Forelimb muscle (tissue), 1 donor: ENCODE measurements at regions not wholly inside any gene's neighbourhood (a gene's known extent, or its start where the extent isn't known, plus 50 kb on each side); places are given as distances from the start of the nearest gene placed in this dataset.

Experiments
- DNase-seq: peaks from one replicate; pipeline ENCODE4 v3.0.0-alpha.2; 2013; ENCODE audit warnings: low read depth

DNA sequence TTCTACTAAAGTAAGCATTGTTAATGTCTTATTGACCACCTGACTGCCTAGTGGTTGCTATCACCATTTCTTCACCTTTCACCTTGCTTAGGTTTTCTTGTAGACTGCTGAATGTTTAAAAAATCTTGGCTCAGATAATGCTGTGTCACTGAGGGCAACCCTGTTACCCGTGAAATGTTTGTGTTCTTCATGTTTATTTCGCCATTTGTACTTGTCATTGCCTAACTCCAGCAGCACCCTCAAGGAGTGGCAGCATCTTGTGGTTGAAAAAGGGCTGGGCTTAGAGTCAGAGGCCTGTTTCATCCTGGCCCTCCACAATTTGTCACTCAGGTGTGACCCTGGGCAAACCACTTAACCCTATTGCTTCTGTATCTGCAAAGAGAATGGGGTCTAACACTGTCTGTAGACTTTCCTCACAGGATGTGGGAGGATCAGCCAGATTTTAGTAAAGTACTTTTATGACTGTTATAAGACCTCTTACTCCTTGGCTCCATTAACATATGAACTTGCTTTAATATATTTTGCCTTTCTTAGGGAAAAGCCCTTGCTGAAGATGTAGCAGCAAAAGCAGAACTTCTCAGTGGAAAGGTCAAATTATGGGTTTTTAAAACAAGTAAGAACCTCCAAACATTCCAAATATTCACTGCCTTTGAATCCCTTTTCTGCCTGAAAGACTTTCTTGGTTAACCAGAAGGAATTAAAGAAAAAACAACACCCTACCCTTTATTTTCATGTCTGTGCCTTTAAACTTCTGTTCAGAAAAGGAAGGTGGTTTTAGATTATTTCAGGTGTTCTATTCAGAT is 154.5 kb upstream of the C11orf87 start:
- no peak for DNase-seq

DNA sequence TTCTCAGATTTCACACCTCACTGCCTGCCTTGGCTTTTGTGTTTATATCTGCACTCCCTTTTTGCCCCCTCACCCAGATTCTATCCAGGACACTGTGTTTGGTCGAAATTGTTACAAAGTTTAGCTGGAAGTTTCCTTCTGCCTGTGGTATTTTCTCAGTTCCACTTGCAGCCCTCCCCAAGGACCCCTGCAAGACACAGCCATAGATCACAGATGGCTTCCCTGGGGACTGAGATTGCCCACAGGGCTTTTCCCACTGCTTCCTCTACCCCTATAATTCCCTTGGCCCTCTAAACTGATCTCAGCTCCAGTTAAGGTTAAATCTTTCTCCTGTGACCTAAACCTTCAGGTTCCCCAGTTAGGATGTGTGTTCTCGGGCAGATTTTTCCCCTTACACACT is 146.1 kb upstream of the C11orf87 start:
- no peak for DNase-seq

DNA sequence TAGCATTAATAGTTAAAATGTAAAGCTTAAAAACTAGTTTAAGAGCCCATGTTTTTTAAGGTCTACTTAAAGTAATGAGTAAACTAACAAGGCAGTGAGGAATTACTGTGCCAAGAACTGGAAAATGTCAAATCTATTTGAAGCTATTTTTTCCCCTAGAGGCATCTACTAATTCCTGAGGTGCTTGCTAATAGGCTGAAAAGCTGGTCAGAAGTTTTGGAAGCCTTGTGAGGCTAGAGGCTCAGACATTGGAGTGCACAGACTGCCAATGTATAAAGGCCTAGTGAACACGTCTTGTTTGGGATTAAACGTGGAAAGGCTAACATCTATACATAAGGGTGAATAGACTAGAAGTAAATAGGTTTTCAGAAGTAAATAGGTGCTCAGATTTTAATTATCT is 136.5 kb upstream of the C11orf87 start:
- no peak for DNase-seq

DNA sequence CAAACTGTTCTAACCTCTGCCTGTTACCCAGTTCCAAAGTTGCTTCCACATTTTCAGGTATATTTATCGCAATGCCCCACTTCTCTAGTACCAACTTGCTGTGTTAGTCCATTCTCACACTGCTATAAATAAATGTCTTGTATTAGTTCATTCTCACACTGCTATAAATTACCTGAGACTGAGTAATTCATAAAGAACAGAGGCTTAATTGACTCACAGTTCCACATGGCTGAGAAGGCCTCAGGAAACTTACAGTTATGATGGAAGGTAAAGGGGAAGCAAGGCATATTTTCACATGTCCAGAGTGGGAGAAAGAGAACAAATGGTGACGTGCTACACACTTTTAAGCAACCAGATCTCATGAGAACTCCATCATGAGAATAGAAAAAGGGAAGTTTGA is 130.4 kb upstream of the C11orf87 start:
- no peak for DNase-seq

DNA sequence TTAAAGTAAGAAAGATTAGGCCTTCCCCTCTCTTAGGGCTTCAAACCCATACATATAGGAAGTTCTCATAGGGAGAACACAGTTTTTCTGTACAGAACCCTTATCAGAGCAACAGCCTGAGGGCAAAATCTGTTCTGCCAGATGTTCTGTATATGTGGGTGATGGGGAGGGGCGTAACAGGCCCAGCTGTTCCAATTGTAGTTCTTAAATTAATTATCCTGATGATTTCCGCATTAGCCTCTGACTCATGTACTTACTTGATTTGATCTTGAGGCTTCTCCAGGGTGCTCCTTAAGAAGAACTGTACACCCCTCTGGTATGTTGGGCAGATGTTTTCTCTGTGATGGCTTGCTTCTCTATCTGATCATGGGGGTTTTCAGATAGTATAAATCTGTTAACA is 123.1 kb upstream of the C11orf87 start:
- DNase-seq, result no peak

DNA sequence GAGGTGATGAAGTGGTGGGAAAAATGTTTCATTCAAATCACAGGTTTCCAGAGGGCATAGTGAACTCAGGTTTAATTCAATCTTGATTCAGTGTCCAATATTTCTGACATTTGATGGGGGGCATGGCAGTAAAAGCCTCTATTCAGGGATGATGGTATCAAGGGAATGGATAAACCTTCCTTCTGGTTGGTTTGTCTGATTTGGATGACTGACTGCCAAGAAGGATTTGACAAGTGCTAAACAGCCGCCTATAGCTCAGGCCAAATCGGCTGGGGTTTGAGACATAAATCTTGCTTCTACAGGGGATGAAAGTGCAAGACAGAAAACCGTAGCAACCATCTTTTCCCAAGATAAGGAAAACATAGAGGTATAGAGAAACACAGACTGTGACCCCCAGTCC is 121.8 kb upstream of the C11orf87 start:
- DNase-seq, result no peak

DNA sequence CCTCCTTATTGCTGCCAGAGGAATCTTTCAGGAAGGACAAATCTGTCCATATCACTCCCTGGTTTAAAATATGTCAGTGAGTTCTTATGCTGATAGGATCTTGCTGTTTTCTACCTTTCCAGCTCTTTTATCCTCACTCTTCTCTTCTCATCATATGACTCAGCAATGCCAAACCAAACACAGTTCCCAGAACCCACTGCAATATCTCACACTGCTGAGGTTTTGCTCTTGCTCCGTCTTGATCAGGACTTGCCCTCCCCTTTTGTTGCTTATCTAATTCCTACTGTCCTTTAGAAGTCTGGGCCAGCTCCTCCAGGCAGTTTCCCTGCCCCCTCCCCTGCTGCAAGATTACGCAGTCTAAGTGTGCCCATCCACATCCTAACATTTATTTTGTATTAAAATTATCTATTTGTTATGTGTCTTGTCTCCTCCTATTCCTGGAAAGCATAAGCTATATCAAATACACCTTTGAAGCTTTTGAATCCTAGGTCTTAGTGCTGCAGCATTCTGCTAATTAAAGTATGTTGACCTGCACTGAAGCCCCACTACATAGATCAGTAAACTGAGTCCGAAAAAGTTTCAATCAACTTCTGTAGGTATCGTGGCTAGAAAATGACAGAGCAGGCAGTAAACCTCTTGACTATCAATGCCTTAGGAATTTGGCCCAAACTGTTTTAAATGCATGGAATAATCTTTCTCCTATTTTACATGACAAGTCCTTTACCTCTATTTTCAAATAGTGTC is 119.2 kb upstream of the C11orf87 start:
- DNase-seq, result no peak

DNA sequence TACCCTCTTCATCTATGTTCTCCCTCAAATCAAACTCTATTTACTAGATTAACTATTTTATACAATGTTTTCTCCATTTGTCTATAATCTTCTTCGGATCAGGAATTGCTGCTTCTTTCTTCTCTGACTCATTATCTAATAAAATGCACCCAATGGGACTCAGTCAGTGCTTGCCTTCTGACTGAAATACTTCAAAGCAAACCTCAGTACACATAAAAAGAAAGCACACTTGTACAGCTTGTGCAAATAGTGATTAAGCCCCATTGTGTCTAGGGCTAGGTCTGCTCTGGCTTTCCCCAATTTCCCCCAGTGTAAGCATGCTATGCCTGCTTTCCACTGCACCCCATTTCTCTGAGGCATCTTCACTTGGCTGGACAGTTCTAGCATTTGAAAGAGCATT is 118.6 kb upstream of the C11orf87 start:
- no peak for DNase-seq

DNA sequence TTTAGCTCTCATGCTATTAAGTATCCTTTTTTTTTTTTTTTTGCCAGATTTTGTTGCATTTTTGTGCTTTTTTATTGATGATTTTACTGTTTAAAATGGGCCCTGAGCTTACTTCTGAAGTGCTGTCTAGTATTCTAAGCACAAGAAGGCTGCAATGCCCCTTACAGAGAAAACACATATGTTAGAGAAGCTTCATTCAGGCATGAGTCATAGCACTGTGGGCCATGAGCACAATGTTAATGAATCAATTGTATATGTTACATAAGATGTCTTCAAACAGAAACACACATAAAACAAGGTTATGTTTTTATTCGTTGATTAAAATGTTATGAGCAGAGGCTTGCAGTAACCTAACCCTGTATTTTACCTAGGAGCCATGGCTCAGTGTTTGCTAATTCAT is 117.8 kb upstream of the C11orf87 start:
- no peak for DNase-seq

DNA sequence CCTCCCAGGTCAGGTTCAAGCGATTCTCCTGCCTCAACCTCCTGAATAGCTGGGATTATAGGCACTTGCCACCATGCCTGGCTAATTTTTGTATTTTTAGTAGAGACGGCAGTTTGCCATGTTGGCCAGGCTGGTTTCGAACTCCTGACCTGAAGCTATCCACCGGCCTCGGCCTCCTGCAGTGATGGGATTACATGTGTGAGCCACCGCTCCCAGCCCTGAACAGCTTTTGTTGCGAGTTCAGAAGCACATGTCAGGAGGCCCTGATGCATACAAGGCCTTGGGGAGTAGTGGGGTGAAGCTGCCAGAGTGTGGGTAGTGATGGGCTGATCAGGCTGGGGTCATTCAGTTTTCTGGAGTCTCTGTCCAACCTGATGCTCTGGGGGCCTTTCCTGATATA is 117.0 kb upstream of the C11orf87 start:
- no peak for DNase-seq

DNA sequence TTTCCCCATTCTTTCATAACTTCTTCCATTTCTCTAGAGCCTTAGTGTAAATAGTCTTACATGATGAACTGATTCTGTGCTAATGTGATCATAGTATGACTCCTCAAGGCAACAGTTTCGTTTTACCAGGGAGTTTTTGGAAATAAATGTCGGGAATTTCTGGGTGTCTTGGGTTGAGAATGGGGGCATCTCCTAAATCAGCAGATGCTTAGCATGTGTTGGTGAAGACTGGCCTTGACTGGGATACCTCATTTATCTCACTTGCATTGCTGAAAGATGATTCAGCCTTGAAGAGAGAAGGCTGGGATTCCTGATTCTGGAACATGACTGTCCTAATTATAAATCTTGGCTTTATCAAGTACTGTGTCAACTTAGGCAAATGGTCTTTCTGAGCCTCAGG is 115.7 kb upstream of the C11orf87 start:
- DNase-seq, result no peak

DNA sequence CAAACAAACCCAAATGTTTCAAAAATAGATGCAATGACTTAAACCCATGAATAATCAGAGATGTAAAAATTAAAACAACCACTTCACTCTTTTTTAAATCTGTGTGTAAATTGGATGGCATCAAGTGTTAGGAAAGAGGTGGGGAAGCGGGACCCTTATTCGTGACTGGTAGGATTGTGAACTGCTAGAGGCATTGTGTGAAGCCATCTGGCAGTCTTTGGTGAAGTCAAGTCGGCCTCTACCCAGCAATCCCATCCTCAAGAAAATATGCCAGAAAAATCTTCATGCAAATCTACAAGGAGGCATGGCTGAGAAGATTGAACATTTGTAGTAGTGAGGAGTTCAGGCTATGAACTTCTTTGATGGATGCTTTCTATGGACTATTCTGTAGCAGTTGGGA is 114.6 kb upstream of the C11orf87 start:
- no peak for DNase-seq

DNA sequence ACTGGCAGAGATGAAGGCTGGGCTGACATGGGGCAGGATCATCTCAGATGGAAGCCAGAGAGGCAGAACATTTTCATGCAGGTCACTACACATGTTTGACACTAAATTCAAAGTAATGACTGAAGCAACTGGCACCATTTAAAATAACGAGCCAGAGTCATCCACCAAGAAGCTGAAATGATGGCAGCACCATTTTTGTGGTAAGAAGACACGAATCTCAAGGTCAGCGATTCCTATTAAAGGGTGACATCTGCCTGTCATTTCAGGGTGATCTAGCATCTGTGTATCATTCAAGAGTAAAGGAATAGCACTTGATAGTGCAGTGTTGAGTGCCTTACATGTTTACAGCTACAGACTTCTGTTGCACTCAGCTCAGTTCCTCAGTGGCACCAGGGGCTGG is 113.4 kb upstream of the C11orf87 start:
- no peak for DNase-seq

DNA sequence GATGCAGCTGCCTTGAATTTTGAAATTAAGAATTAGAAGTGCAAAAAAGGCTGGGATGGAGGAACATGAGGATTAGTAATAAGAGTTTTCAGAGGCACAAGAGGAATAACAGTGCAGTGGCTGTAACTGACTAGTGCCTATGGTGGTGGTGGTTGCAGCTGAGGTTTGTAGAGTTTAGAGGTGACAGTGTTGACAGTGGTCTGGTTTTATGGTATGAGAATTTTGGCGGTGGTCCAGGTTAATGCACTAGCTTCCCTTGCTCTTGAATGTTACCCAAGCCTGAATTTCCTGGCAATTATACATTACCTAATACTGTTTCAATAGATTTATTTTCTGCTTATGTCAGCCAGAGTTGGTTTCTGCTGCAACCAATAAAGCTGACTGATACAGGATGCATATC is 112.8 kb upstream of the C11orf87 start:
- DNase-seq, result no peak

DNA sequence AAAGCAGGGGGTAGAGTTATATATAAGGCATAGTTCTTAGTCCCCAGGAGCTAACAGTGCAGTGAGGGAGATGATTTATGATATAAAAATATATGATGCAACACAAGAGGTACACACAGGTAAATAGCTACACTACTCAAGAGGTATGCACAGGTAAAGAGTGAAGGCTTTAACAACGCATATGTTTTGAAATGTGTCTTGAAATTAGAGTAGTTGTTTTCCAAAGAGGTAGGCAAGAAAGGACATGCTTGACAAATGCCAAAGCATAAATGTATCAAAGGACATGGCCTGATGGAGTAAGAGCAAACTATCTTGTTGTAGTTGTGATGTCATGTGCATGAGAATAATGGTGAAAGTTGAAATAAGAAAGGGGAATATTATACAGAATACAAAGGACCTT is 104.3 kb upstream of the C11orf87 start:
- no peak for DNase-seq

DNA sequence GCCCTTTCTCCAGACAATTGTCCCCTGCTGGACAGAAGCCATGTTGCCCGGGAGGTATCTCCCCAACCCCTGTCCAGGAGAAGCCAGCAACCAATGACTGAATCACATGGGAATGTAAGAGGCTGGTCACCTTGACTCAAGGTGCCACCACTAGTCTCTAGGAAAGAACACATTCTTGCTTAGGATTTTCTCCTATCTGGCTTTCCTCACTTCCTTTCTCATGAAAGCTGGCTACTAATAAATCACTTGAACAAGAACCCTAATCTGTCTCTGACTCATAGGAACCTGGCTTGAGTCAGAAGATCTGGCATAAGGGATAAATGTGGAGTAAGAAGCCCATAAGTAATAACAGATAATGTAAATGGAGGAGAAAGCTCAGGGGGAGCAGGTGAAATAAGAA is 101.4 kb upstream of the C11orf87 start:
- no peak for DNase-seq

DNA sequence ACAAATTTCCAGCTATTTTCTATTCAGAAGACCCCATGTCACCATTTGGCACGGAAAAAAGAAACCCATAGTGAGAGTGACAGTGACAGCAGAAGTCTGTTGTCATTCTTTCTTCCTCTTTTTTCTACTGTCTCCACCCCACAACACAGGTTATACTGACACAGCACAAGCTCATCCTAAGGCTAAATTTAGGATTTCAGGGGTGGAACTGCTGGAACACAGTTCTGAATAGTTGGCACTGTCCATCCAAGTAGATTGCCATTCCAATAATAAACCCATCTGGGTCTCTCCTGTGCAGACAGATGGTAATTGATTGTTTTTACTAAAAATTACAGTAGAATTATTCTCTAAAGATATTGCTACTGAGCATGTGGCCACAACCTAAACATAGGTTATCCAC is 95.2 kb upstream of the C11orf87 start:
- DNase-seq, result no peak

DNA sequence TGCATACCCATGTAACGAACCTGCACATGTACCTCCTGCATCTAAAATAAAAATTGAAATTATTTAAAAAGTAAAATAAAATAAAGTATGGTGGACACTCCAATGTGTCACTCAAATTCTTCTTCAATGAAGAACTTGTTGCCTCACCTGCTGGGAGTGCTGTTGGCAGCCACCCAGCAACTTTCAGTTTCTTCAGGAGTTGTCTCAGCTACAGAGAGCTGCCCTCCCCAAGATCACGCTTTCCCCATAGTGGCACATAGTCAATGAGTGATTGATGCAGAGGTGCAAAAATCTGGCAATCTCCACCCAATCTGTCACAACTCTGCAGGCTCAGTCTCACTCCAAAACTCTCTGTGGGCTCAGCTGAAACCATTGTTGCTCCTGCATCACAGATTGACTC is 92.3 kb upstream of the C11orf87 start:
- DNase-seq, result no peak

DNA sequence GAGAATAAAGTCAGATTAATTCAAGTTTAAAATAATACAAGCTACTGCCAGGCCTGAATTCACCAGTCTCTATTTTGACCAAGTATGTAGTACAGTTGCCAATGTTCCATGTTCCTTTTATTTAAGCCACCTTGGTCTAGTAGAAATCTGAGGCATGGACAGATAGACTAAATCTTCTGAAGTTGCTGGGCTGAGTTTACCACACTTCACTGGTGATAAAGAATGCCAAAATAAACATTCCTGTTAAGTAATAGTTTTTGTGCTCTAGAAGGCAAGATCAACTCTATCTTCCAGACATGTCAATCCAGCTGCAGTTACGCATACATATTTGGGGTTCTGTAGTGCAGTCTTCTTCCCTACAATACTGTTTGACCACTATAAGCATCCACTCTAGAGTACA is 83.9 kb upstream of the C11orf87 start:
- DNase-seq, result no peak

DNA sequence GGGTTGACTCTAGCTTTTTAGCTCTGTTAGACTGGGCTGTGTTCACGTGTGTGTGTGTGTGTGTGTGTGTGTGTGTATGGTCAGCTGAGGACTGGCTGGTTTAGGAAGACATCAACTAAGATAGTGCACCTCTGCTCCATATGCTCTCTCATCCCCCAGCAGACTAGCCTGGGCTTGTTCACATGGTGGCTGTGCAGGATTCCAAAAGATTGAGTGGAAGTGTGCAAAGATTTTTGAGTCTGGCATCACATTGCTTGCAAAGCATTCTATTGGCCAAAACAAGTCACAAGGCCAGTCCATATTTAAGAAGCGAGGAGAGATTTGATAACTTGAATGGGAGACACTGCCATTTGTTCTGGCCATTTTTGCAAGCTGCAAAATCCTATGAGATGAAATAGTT is 79.7 kb upstream of the C11orf87 start:
- no peak for DNase-seq

DNA sequence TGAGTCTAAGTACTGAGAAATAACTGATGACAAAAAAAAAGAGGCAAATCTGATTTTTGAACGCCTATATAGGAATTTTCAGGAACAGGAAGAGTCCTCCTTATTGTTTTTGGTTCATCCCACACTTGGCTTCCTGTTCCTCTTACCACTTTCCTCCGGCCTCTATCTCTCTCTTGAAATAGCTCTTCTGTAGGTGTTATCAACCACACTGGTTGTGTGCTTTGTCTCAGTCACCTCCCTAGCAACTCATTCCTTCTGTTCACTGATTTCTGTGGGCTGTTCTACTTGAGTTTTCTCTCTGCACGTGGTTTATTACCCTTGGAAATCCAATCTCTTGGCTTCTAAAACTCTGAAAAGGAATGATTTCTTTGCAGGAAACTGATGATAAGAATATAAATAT is 78.7 kb upstream of the C11orf87 start:
- no peak for DNase-seq

DNA sequence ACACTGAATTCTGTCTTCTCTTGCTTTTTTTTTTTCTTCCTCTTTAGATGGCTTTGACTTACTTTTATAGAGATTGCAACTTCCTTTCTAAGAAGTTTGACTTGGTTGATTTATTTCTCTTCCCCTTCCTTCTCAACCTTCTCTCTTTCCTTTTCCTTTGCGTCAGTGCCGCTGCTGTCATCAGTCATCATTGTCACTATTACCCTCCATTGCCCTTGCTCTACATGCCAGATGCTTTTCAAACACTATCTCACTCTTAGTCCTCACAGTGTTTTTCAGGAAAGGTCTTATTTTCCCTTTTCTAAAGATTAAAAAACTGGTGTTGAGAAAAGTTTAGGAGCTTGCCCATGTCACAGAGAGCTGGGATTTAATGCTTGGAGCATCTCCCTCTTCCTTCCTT is 74.7 kb upstream of the C11orf87 start:
- DNase-seq, result no peak

DNA sequence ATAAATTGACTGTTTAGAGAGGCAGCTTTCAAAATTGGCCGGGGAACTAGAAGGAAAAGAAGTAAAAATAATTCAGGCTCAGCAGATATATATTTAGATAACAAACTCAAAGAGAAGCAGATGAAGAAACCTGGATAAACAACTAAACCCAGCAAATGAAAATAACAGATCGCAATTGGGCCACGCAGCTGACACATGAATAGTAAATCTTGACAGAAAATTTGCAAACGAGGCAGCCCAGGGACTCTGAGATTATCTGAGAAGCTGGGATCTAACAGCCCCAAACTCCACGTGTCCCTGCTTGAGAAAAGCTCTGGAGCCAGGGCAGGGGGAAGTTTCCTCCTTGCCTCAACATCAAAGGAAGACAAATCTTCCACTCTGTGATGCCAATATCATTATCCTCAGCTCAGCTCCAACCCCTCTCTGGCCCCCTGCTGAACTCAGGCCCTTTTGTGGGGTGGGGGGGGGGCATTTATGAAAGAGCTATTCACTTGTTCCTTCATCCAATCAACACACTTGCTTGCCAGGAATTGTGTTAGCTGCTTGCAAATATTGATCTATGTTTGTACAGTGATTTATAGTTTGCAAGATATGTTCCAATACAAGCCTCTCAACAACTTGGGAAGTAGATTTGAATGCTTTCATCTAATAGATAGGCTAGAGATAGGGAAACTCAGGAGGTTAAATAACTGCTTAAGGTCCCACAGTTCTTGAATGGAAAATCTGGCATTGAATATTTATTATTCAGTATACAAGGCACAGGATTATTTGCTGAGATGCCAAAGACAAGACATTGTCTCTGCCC is 72.5 kb upstream of the C11orf87 start:
- DNase-seq, result no peak
